NCI-H1105 treated with DMSO at 0.1 percent for 48 hours (cell line): ENCODE measurements at regions not wholly inside any gene's neighbourhood (a gene's known extent, or its start where the extent isn't known, plus 50 kb on each side); places are given as distances from the start of the nearest gene placed in this dataset.
"Not testable (repeated sequence)": the region's sequence is repeated elsewhere in the genome, so short reads cannot be mapped to it uniquely, and the experiment has no call there.

ENCODE experiments used
- DNase-seq: peaks from one replicate; lab custom pipeline; 2025; lab: John Stamatoyannopoulos, UW

DNA sequence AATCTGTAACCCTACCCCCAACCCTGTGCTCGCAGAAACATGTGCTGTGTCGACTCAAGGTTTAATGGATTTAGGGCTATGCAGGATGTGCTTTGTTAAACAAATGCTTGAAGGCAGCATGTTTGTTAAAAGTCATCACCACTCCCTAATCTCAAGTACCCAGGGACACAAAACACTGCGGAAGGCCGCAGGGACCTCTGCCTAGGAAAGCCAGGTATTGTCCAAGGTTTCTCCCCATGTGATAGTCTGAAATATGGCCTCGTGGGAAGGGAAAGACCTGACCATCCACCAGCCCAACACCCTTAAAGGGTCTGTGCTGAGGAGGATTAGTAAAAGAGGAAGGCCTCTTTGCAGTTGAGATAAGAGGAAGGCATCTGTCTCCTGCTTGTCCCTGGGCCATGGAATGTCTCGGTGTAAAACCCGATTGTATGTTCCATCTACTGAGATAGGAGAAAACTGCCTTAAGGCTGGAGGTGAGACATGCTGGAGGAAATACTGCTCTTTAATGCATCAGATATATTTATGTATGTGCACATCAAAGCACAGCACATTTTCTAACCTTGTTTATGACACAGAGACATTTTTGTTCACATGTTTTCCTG, 94.4 kb downstream of the LSM3 start:
- DNase-seq, result not testable (repeated sequence)

DNA sequence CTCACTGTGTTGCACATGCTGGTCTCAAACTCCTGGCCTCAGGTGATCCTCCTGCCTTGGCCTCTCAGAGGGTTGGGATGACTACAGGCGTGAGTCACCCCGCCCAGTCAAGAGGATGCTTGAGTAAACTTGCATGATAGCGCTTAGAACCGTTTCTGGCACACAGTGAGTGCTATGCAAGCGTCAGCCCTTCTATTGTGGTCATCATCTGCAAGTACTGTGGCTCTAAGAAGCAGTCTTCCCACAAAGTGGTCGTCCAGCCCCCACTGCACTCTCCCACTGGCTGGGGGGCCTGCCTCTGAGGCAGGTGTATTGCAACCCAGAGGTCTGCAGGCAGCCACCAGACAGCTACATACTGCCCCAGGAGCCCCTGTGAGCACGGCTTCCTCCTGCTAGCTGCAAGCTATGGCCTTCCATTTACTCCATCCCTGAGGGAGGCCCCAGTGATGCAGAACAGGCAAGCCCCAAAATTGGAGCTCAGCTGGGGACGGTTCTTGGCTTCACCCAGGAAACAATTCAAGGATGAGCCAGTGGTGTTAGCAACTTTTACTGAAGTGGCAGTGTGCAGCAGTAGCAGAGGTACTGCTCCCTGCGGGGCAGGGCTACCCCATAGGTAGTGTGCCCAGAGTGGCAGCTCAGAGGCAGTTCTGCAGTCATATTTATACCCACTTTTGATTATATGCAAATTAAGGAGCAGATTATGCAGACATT, 95.4 kb downstream of the LSM3 start:
- no peak for DNase-seq

DNA sequence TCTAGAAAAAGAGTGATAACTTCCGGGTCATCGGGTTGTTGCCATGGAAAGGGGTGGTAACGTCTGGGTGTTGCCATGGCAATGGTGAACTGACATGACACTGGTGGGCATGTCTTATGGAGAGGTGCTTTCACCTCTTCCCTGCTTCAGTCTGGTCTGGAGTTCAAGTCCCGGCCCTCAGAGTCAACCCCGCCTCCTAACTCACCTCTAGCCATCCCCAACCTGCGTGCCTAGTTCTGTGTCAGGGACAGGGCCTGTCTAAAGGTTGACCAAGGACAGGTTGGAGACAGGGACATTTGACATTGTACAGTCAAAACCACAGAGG, 96.0 kb downstream of the LSM3 start:
- DNase-seq, result no peak

DNA sequence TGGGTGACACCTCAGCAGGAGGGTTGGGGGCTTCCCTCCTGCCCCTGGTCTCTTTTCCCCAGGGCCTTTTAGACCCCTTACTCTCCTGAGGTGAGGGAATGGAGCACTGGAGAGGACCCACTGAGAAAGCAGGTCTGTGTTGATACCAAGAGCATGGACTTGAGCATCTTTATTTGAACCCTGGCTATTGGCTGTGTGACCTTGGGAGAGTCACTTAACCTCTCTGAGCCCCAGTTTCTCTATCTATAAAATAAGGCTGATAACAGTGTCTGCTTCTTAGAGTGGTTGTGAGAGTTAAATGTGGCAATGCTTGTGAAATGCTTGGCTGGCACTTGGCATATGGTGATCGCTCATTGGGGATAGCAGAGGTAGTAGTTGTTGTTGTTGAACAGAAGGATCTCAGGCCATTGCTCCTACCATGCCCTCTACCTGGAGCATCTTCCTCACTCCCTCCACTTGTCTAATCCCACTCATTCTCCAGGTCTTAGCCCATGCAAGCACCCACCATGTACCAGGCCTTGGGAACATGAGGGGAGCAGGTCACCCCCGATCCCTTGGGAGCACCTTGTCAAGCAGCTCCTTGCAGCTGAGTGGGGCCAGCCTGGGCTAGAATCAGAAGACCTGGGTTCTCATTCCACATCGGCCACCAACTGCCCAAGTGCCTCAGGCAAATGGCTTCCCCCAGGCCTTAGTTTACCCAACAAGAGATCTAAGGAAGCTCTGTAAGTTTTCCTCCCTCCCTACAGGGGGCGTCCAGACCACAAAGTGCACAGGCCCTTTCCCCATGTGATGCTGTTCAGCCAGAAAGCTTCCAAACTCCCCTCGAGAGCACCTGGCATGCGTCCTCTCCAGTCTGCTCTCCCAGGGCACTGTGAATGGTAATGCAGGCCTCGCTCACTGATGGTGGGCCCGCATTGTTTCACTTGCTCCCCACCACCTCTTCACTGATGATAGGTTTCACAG, 96.7 kb downstream of the LSM3 start:
- no peak for DNase-seq

DNA sequence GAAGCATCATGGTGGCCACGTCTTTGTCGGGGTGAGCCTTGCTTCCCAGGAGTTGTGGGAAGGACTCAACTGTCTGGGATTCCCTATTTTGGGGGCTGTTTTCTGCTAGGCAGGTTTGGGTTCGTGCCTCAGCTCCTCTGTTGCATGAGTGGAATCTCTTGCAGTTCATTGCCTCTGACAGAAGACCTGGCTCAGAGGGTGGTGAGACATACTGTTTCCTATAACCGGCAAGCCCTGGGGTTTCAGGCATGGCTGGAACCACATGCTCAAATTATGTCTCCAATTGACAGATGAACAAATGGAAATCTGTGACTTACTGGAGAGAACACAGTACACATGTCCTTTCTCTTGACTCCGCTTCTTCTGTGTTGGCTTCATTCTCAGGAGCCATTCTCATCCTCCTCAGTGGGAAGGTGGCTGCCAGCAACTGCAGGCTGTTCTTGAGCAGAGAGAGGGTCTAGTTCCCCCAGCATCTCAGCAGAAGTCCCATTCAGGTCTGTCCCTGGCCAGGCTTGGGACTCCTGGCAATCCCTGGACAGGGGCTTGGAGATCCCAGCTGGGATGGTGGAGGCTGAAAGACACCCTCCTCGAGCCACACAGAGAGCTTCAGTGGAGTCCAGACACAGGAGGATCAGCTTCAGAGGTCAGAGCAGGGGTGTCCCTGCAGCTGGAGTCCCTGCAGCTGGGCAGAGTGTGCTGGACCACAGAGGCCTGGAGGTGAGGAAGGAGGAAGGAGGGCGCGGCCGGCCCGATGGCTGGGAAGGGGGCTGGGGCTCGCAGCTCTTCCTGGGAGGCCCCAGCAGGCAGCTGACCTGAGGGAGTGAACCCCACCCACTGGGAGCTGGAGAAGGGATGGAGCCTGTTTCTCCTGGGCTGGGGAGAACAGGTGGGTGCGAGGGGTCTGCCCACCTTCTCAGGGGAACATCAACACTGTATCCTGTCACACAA, 97.6 kb downstream of the LSM3 start:
- DNase-seq, result no peak

DNA sequence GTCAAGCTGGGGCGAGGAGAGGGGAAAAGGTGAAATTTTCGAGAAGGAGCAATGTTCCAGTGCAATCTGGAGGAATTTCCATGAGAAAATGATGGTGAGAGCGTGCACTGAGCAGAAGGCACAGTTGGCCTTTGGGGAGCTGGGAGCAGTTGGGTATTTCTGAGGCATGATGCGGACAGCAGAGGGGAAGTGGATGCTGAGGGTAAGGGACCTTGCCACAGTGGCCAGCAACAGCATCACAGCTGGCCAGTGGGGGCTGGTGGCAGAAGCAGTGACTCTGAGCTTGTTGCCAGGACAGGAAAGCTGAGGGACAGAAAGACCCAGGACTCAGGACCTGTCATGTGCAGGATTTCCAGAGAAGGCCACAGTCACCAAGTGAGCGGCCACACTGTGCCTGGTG, 98.9 kb downstream of the LSM3 start:
- DNase-seq, result no peak

DNA sequence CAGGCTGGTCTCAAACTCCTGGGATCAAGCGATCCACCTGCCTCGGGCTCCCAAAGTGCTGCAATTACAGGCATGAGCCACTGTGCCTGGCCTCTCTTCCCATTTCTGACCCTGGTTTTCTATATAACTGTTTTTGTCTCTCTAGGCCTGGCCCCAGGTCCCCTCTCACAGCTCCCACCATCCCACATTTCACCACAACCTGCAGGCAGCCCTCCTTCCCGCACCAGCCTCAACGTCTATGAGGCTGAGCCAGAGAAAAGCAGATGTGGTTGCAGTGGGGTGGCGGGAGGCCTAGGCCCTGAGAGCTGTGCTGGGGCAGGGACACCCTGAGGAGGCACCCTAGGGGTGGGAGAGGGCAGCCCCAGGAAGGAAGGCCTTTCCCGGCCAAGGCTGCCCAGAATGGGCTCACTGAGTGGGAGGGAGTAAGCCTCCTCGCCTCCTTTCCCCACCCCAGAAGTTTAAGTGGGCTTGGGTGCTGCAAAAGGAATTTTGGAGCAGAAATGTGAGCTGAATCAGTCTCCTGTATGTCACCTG, 99.7 kb downstream of the LSM3 start:
- DNase-seq, result no peak

DNA sequence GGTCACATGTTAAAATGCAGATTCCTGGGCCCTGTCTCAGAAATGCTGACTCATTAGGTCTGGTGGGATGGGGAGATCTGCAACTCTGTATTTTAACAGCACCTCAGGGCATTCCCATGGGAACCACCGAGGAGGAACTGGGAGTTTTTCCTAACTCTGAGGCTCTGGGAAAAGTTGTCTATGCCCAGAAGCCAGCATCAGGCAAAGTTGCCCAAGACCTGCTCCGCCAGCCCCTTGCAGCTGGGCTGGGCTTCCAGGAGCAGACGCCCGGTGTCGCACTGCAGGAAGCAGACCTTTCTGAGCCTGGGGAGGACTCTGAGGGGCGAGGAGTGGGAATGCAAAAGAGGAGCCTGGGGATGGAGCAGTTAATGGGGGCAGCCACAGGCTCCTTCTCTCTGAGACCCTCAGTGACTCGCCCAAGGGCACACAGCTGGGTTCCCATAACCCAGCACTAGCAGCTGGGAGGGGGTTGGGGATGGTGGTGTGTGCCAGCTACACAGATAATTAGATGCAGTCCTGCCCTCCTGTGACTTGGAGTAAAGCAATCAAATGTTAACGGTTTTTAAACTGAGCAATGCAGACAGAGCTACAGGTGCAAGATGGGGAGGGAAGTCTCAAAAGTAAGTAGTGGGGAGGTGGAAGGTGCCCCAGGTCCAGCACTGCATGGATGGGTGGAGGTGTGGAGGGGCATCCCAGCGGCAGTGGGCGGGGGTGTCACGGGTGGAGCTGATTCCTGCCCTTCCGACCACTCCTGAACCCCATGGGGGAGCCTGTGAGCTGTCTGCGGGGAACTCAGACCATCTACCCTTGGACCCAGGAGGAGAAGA, 100.4 kb downstream of the LSM3 start:
- no peak for DNase-seq

DNA sequence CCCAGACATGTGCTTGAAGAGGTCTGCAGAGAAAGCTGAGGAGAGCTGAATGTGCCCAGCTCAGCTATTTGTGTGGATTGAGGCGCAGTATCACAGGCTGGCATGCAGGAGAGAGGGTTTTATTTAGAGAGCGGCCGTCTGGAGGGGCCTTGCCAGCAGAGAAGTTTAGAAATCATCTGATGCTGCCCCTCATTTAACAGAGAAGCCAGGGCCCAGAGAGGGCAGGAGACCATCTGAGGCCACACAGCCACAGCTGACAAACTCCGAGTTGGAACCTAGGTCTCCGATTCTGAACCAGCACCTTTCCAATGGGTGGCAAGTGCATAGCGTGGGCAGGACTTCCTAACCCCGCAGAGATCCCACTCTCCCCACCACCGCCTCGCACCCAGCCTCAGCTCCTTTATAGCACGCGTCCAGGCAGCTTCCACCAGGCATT, 101.0 kb downstream of the LSM3 start:
- no peak for DNase-seq

DNA sequence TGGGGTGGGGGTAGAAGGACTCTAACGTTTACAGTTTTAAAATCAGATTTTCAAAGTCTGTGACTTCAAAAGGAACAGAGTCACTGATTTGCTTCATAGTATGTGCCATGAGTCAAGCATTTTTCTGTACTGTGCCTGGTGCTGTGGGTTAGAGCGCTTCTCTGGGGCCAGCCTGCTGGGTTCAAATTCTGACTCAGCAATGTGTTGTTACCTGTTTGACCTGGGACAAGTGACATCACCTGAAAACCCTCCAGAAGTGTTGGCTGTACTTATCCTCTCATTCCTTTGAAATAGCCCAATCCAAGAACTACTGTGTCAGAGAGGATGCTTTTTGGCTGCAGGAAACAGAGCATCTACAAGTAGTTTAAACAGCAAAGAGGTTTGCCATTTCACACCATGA, 101.7 kb downstream of the LSM3 start:
- DNase-seq, result no peak

DNA sequence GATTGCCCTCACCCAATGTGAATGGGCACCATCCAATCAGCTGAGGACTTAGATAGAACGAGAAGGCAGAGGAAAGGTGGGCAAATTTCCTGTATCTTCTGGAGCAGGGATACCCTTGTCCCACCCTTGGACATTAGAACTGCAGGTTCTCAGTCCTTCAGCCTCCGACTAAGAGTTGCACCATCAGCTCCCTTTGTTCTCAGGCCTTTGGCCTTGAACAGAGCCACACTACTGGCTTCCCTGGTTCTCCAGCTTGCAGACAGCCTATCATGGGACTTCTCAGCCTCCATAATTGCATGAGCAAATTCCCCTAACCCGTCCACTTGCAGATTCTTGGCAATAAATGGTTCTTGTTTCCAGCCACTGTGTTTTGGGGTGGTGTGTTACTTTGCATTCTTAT, 102.4 kb downstream of the LSM3 start:
- DNase-seq, result no peak

DNA sequence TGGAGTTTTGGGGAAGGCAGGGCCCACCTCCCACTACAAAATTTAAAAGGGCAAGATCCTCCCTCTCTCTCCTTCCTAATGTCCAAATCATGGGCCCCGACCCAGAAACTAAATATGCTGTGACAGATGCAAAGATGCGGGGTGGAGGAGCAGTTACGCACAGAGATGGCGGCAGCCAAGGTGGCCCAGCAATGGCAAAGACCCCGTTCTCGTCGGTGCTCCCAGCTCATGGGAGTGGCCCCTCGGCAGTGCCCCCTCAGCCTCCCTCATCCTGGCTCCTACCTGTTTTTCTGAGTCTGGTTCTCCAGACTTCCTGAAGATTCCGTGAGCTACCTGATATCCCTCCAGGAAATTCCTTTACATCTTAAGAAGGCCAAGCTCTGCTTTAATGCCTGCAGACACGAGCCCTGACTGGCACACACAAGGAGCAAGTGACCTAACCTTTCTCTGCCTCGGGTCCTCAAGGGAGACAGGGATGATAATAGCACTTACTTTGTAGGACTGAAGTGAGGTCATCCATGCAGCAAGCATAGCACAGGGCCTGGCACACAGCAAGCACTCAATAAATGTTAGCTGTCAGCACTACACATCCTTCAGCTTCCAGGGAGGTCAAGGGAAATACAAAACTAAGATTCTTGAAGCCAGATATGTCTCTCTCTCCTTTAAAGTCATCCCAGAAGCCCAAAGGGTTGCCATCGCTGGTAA, 103.5 kb downstream of the LSM3 start:
- DNase-seq, result no peak

DNA sequence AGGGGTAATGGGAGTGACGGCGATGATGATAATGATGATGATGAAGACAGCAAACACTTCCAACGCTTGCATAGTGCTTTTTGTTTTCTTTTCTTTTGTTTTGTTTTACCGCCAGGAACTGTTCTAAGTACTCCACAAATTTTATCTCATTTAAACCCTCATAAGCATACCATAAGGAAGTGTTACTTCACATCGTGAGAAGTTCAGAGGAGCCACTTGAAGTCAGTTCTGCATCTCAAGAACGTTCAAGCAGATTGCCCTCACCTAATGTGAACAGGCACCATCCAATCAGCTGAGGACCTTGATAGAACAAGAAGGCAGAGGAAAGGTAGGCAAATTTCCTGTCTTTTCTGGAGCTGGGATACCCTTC, 104.1 kb downstream of the LSM3 start:
- DNase-seq, result no peak

DNA sequence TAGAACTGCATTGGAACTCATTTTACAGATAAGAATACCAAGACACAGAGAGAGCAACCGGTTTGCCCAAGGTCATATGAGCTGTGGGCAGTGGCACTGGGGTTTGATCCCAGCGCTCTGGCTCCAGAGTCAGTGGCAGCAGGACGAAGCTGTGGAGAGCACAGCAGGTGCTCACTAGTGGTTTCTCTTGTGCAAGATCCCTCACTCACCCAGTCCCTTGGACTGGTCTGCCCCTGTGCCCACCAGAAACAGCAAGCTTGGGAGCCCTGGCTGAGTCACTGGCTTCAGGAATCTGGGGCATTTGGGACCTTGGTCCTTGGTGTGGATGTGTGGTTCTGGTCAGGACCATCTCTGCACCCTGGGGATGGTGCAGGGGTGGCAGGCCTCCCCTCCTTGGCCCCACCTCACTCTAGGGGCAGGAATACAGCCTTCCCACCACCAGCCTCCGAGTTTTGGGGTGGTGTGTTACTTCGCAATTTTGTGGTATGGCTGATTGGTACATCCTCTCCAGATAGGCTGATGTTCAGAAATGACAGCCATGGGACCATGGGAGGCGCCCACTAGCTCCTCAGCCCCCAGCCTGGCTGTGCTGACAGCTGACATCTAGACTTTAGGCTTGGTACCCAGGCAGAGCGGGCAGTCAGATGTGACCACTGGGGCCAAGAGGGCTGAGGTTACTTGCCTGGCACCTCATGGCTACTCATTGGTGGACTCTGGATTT, 104.6 kb downstream of the LSM3 start:
- DNase-seq, result no peak

DNA sequence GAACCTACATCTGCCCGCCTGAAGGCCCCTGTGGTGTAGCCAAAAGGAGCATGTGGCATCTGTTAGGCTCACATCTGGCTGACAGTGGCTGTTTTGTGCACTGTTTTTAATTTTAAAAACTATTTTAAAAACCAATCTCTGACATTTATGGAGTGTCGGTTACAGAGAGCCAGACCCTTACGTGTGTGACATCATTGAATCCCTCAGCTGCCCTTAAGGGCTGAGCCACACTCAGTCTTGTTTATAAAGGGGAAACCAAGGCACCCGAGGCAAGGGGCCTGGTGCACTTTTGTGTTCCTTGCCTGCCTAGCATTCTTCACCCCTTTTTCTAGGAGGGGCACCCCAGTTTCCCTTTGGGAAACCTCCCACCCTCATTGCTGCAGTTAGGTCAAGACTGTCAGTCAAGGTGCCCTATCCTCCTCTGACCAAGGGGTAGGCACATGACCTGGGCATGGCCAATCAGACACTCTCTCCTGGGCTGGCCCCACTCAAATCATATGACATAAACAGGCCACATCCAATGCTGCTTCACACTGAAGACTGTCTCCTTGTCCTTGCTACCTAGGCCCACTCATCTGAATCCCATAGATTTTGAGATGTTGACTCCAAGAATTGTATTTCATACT, 105.3 kb downstream of the LSM3 start:
- DNase-seq, result no peak

DNA sequence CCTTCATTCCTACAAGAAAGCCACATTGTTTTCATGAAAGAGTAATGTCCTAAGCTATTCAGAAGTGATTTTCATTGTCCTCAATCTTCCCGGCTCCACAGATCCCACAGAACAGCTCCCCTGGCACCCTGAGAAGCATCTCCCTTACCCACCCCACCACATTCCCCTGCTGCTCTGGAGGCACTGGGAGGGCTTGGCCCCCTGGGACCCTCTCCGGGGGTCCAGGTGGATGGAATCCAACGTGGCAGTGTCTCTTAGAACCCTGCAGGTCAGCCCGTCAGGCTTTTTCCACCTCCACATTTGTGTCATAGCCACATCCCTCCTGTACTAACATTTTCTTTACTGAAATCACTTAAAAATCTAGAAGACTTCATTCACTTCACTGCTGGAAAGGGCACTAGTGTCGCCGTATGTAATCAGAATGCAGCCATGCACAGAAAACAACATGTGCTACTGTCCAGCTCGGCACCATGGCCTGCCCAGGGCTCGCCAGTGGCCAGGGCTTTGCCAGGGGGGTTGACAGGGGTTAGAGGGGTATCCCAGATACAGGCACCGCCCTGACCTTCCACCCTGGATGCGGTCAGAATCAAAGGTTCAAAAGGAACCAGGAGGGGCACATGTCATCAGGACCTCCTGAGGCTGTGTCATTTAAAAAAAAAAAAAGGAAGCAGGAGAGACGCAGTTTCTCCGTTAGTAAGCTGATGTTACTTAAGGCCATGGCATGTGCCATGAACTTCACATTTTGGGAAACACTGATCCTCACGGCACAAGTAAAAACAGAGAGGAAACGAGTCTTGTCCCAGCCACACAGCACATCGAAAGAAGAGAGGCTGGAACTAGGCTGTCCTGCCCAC, 106.3 kb downstream of the LSM3 start:
- no peak for DNase-seq

DNA sequence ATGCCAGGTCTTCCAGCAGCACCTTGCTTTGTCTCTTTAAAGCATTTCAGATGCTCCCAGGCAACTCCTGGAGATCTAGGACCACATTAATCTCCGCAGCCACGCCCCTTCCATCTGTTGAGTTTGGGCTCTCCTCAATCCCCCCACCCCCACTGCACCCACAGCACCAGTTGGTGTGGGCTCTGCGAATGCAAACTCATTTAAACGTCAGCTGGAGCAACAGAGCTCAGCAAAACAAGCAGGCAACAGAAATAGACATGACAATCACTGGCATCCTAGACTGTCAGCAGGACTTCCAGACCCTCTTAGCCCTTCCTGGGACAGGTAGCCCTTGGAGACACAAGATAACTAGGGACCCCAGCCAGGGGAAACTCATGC, 106.9 kb downstream of the LSM3 start:
- DNase-seq, result no peak

DNA sequence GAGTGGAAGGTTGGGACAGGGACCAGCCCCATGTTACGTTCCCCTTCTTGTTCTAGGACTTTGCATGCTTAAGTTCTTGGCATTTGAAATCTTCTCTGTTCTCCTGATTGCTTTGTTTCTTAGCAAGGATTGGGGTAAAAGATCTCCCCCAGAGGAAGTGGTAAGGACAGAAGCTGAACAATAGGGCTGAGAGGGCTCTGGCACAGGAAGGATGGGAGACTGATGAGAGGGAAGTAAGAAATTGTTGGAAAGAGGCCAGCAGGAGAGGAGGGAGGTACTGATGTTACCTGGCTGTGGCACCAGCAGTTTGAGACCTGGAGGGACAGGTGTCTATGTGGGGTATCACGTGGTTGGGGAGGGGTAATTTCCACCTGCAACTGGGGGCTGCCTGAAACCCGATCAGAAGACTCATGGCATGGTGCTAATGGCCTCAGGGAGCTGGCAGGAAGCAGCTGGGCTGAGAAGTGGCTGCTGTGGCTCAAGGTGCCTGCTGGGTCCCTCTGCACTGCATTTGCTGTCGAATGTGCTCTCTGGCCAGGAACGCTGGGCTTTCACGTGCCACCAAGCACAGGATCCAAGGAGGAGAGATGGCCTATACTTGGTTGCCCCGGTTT, 108.4 kb downstream of the LSM3 start:
- DNase-seq, result peak; percentile 83
